ENCODE measurements at regions not wholly inside any gene's neighbourhood (a gene's known extent, or its start where the extent isn't known, plus 50 kb on each side); places are given as distances from the start of the nearest gene placed in this dataset.

DNA sequence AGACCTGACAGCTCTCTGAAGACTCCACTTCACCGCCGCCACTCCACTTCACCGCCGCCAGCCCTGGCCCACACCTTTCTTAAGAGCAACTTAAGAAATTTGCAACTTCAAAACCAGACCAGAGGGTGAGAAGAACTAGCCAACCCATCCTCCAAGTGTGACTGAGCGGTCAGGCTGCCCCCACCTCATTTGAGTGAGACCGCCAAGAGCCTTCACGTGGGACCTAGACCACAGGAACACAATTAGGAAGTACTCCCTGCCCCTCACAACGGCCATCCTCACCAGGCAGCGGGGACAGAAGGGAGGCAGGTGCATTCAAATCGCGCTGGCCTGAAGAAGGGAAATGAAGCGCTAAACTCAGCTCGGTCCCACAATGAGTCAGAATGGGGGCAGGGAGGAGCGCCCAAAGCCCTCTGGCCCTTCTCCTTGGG, 156.8 kb upstream of the BCL6 start:
- TF ChIP-seq, protein P1, sequence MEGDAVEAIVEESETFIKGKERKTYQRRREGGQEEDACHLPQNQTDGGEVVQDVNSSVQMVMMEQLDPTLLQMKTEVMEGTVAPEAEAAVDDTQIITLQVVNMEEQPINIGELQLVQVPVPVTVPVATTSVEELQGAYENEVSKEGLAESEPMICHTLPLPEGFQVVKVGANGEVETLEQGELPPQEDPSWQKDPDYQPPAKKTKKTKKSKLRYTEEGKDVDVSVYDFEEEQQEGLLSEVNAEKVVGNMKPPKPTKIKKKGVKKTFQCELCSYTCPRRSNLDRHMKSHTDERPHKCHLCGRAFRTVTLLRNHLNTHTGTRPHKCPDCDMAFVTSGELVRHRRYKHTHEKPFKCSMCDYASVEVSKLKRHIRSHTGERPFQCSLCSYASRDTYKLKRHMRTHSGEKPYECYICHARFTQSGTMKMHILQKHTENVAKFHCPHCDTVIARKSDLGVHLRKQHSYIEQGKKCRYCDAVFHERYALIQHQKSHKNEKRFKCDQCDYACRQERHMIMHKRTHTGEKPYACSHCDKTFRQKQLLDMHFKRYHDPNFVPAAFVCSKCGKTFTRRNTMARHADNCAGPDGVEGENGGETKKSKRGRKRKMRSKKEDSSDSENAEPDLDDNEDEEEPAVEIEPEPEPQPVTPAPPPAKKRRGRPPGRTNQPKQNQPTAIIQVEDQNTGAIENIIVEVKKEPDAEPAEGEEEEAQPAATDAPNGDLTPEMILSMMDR (IDR thresholded peaks at IDR 0.05): no peak
- TF ChIP-seq POLR2AphosphoS5 (IDR thresholded peaks at IDR 0.05; ENCODE audit: low read depth, low read length) (no peak), SIN3A (IDR thresholded peaks at IDR 0.05; ENCODE audit: borderline replicate concordance, insufficient read depth, low read depth, low read length) (no peak)
- TF ChIP-seq, protein P2, sequence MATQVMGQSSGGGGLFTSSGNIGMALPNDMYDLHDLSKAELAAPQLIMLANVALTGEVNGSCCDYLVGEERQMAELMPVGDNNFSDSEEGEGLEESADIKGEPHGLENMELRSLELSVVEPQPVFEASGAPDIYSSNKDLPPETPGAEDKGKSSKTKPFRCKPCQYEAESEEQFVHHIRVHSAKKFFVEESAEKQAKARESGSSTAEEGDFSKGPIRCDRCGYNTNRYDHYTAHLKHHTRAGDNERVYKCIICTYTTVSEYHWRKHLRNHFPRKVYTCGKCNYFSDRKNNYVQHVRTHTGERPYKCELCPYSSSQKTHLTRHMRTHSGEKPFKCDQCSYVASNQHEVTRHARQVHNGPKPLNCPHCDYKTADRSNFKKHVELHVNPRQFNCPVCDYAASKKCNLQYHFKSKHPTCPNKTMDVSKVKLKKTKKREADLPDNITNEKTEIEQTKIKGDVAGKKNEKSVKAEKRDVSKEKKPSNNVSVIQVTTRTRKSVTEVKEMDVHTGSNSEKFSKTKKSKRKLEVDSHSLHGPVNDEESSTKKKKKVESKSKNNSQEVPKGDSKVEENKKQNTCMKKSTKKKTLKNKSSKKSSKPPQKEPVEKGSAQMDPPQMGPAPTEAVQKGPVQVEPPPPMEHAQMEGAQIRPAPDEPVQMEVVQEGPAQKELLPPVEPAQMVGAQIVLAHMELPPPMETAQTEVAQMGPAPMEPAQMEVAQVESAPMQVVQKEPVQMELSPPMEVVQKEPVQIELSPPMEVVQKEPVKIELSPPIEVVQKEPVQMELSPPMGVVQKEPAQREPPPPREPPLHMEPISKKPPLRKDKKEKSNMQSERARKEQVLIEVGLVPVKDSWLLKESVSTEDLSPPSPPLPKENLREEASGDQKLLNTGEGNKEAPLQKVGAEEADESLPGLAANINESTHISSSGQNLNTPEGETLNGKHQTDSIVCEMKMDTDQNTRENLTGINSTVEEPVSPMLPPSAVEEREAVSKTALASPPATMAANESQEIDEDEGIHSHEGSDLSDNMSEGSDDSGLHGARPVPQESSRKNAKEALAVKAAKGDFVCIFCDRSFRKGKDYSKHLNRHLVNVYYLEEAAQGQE (IDR thresholded peaks at IDR 0.05; ENCODE audit: insufficient read depth in 1 of 2, low read depth in 2 of 2, low read length in 1 of 2): no peak

All from Panc1 (cell line).